ENCODE measurements at regions not wholly inside any gene's neighbourhood (a gene's known extent, or its start where the extent isn't known, plus 50 kb on each side); places are given as distances from the start of the nearest gene placed in this dataset.

DNA sequence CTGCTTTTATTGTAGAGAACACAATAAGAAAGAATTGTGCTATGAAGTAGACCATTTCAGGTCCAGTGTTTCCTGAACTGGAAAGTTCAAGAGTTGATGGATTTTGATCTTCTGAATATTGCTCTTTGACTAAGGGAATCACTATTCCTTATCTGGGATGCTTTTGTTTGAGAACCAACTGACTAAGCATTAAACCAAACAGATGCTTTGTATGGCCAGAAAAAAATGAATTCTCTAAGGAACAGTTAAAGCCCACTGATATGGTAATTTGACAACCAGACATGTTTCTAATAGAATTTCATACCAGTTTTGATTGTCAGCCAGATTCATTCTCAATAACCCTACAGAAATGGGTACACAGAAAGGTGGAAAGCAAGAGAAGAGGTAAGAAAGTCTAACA, 67.5 kb upstream of the CADPS start:
- TF ChIP-seq JUN (CRISPR knock-in tag; IDR thresholded peaks at IDR 0.05) (no peak), SUZ12 (IDR thresholded peaks at IDR 0.05; ENCODE audit: low read depth, low read length) (no peak), ELF1 (CRISPR knock-in tag; IDR thresholded peaks at IDR 0.05) (no peak), HDAC1 (CRISPR knock-in tag; IDR thresholded peaks at IDR 0.05) (no peak), EP300 (IDR thresholded peaks at IDR 0.05; ENCODE audit: low read depth in 2 of 2, low read length in 2 of 2) (no peak), EP300 (CRISPR knock-in tag; IDR thresholded peaks at IDR 0.05; ENCODE audit: borderline replicate concordance) (no peak), NFYB (CRISPR knock-in tag; IDR thresholded peaks at IDR 0.05) (no peak), SMARCE1 (IDR thresholded peaks at IDR 0.05; ENCODE audit: borderline replicate concordance) (no peak), KMT2B (CRISPR knock-in tag; IDR thresholded peaks at IDR 0.05) (no peak), ZBTB1 (CRISPR knock-in tag; IDR thresholded peaks at IDR 0.05; ENCODE audit: borderline replicate concordance) (no peak)
- TF ChIP-seq, protein P1, sequence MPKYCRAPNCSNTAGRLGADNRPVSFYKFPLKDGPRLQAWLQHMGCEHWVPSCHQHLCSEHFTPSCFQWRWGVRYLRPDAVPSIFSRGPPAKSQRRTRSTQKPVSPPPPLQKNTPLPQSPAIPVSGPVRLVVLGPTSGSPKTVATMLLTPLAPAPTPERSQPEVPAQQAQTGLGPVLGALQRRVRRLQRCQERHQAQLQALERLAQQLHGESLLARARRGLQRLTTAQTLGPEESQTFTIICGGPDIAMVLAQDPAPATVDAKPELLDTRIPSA (CRISPR knock-in tag; IDR thresholded peaks at IDR 0.05; ENCODE audit: borderline replicate concordance): no peak
- TF ChIP-seq, protein P2, sequence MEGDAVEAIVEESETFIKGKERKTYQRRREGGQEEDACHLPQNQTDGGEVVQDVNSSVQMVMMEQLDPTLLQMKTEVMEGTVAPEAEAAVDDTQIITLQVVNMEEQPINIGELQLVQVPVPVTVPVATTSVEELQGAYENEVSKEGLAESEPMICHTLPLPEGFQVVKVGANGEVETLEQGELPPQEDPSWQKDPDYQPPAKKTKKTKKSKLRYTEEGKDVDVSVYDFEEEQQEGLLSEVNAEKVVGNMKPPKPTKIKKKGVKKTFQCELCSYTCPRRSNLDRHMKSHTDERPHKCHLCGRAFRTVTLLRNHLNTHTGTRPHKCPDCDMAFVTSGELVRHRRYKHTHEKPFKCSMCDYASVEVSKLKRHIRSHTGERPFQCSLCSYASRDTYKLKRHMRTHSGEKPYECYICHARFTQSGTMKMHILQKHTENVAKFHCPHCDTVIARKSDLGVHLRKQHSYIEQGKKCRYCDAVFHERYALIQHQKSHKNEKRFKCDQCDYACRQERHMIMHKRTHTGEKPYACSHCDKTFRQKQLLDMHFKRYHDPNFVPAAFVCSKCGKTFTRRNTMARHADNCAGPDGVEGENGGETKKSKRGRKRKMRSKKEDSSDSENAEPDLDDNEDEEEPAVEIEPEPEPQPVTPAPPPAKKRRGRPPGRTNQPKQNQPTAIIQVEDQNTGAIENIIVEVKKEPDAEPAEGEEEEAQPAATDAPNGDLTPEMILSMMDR (CRISPR knock-in tag; IDR thresholded peaks at IDR 0.05): no peak
- TF ChIP-seq, protein P3, sequence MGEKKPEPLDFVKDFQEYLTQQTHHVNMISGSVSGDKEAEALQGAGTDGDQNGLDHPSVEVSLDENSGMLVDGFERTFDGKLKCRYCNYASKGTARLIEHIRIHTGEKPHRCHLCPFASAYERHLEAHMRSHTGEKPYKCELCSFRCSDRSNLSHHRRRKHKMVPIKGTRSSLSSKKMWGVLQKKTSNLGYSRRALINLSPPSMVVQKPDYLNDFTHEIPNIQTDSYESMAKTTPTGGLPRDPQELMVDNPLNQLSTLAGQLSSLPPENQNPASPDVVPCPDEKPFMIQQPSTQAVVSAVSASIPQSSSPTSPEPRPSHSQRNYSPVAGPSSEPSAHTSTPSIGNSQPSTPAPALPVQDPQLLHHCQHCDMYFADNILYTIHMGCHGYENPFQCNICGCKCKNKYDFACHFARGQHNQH (CRISPR knock-in tag; IDR thresholded peaks at IDR 0.05): no peak
- TF ChIP-seq, protein P4, sequence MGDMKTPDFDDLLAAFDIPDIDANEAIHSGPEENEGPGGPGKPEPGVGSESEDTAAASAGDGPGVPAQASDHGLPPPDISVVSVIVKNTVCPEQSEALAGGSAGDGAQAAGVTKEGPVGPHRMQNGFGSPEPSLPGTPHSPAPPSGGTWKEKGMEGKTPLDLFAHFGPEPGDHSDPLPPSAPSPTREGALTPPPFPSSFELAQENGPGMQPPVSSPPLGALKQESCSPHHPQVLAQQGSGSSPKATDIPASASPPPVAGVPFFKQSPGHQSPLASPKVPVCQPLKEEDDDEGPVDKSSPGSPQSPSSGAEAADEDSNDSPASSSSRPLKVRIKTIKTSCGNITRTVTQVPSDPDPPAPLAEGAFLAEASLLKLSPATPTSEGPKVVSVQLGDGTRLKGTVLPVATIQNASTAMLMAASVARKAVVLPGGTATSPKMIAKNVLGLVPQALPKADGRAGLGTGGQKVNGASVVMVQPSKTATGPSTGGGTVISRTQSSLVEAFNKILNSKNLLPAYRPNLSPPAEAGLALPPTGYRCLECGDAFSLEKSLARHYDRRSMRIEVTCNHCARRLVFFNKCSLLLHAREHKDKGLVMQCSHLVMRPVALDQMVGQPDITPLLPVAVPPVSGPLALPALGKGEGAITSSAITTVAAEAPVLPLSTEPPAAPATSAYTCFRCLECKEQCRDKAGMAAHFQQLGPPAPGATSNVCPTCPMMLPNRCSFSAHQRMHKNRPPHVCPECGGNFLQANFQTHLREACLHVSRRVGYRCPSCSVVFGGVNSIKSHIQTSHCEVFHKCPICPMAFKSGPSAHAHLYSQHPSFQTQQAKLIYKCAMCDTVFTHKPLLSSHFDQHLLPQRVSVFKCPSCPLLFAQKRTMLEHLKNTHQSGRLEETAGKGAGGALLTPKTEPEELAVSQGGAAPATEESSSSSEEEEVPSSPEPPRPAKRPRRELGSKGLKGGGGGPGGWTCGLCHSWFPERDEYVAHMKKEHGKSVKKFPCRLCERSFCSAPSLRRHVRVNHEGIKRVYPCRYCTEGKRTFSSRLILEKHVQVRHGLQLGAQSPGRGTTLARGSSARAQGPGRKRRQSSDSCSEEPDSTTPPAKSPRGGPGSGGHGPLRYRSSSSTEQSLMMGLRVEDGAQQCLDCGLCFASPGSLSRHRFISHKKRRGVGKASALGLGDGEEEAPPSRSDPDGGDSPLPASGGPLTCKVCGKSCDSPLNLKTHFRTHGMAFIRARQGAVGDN (CRISPR knock-in tag; IDR thresholded peaks at IDR 0.05): no peak
- TF ChIP-seq, protein P5, sequence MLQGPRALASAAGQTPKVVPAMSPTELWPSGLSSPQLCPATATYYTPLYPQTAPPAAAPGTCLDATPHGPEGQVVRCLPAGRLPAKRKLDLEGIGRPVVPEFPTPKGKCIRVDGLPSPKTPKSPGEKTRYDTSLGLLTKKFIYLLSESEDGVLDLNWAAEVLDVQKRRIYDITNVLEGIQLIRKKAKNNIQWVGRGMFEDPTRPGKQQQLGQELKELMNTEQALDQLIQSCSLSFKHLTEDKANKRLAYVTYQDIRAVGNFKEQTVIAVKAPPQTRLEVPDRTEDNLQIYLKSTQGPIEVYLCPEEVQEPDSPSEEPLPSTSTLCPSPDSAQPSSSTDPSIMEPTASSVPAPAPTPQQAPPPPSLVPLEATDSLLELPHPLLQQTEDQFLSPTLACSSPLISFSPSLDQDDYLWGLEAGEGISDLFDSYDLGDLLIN (CRISPR knock-in tag; IDR thresholded peaks at IDR 0.05; ENCODE audit: borderline replicate concordance): no peak
